Glutamatergic neuron (in vitro differentiated cells): ENCODE measurements at regions not wholly inside any gene's neighbourhood (a gene's known extent, or its start where the extent isn't known, plus 50 kb on each side); places are given as distances from the start of the nearest gene placed in this dataset.

ENCODE experiments used
- DNase-seq: peaks from one replicate; pipeline ENCODE4 v3.0.0; 2022
- H3K27ac Mint-ChIP-seq: one replicate; pipeline ENCODE4 v1.8.0; 2020; ENCODE audit warnings: mild to moderate bottlenecking, mixed read lengths, inconsistent platforms; ENCODE audit not compliant: unreplicated experiment
- H3K27me3 Mint-ChIP-seq: one replicate; pipeline ENCODE4 v1.8.0; 2020; ENCODE audit warnings: mild to moderate bottlenecking, moderate library complexity, mixed read lengths, inconsistent platforms; ENCODE audit not compliant: unreplicated experiment
- H3K36me3 Mint-ChIP-seq: one replicate; pipeline ENCODE4 v1.8.0; 2020; ENCODE audit warnings: mild to moderate bottlenecking, mixed read lengths, inconsistent platforms; ENCODE audit not compliant: unreplicated experiment
- H3K4me1 Mint-ChIP-seq: one replicate; pipeline ENCODE4 v1.8.0; 2020; ENCODE audit warnings: mild to moderate bottlenecking, low read depth, mixed read lengths, inconsistent platforms; ENCODE audit not compliant: unreplicated experiment
- H3K4me3 Mint-ChIP-seq: one replicate; pipeline ENCODE4 v1.8.0; 2020; ENCODE audit warnings: mild to moderate bottlenecking, mixed read lengths, inconsistent platforms; ENCODE audit not compliant: unreplicated experiment
- H3K9me3 Mint-ChIP-seq: one replicate; pipeline ENCODE4 v1.8.0; 2020; ENCODE audit warnings: mild to moderate bottlenecking, moderate library complexity, mixed read lengths, inconsistent platforms; ENCODE audit not compliant: unreplicated experiment
- CTCF ChIP-seq: fragments of 200-600 bp; sonication (generic); IDR thresholded peaks from one replicate; pipeline ENCODE4 v1.5.0; 2021; ENCODE audit not compliant: partially characterized antibody, unreplicated experiment

- DNase-seq = no peak
- Mint-ChIP-seq H3K27me3 (peaks cover 1% of the 10 kb centered on the region), H3K27ac (no peak overlapping the region), H3K9me3 (peaks cover 5% of the 10 kb centered on the region), H3K4me3 (no peak overlapping the region), H3K36me3 (peaks cover 5% of the 10 kb centered on the region), H3K4me1 (peaks cover 4% of the 10 kb centered on the region)
- TF ChIP-seq CTCF = no peak
Measured at GRCh38 chr5:34498572-34498971, 157.6 kb upstream of the RAI14 start.

- Mint-ChIP-seq H3K4me1 (peaks cover 6% of the 10 kb centered on the region), H3K27me3 (no peaks in the 10 kb centered on the region), H3K27ac (no peak overlapping the region), H3K9me3 (peaks cover 3% of the 10 kb centered on the region), H3K4me3 (no peak overlapping the region), H3K36me3 (peaks cover under 1% of the 10 kb centered on the region)
- TF ChIP-seq CTCF = no peak
- no peak for DNase-seq
Measured at GRCh38 chr5:34499001-34499734, 157.0 kb upstream of the RAI14 start.

- no peaks in the 10 kb centered on the region for H3K36me3 Mint-ChIP-seq
- no peaks in the 10 kb centered on the region for H3K27me3 Mint-ChIP-seq
- peaks cover 3% of the 10 kb centered on the region for H3K9me3 Mint-ChIP-seq
- no peak overlapping the region for H3K4me3 Mint-ChIP-seq
- no peak overlapping the region for H3K27ac Mint-ChIP-seq
- DNase-seq = no peak
- peaks cover 6% of the 10 kb centered on the region for H3K4me1 Mint-ChIP-seq
- TF ChIP-seq CTCF = no peak
Measured at GRCh38 chr5:34500236-34500847, 155.8 kb upstream of the RAI14 start.

- H3K36me3 Mint-ChIP-seq = no peaks in the 10 kb centered on the region
- H3K4me1 Mint-ChIP-seq = peaks cover 6% of the 10 kb centered on the region
- peaks cover 3% of the 10 kb centered on the region for H3K9me3 Mint-ChIP-seq
- no peak overlapping the region for H3K4me3 Mint-ChIP-seq
- no peak for TF ChIP-seq CTCF
- no peaks in the 10 kb centered on the region for H3K27me3 Mint-ChIP-seq
- no peak for DNase-seq
- no peak overlapping the region for H3K27ac Mint-ChIP-seq
Measured at GRCh38 chr5:34501016-34501415, 155.1 kb upstream of the RAI14 start.

- no peaks in the 10 kb centered on the region for H3K27me3 Mint-ChIP-seq
- DNase-seq = no peak
- TF ChIP-seq CTCF = no peak
- no peak overlapping the region for H3K27ac Mint-ChIP-seq
- peaks cover 6% of the 10 kb centered on the region for H3K4me1 Mint-ChIP-seq
- H3K9me3 Mint-ChIP-seq = no peaks in the 10 kb centered on the region
- H3K36me3 Mint-ChIP-seq = no peaks in the 10 kb centered on the region
- H3K4me3 Mint-ChIP-seq = no peak overlapping the region
Measured at GRCh38 chr5:34501840-34502239, 154.3 kb upstream of the RAI14 start.
